ENCODE measurements at regions not wholly inside any gene's neighbourhood (a gene's known extent, or its start where the extent isn't known, plus 50 kb on each side); places are given as distances from the start of the nearest gene placed in this dataset.

DNA sequence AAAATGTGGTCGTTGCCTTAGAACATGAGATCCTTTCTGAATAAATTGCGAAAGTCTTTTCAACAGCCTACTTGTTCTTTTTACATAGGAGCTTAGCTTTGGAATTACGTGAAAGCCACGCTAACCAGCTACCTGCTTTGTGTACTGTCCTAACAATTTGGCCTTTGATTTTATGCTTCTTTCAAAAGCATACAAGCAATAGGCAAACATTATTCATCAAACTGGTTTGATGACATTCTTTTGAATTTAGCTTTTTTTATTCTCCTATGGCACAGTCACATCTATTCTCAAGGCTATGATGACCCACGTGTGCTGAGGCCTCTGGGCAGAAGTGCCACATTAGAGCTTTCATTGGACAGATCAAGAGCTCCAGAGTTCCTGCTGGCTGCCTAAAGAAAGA lies 178.0 kb upstream of the DPT start:
- no peak for DNase-seq (ENCODE audit: low read depth)
- TF ChIP-seq, protein P1, sequence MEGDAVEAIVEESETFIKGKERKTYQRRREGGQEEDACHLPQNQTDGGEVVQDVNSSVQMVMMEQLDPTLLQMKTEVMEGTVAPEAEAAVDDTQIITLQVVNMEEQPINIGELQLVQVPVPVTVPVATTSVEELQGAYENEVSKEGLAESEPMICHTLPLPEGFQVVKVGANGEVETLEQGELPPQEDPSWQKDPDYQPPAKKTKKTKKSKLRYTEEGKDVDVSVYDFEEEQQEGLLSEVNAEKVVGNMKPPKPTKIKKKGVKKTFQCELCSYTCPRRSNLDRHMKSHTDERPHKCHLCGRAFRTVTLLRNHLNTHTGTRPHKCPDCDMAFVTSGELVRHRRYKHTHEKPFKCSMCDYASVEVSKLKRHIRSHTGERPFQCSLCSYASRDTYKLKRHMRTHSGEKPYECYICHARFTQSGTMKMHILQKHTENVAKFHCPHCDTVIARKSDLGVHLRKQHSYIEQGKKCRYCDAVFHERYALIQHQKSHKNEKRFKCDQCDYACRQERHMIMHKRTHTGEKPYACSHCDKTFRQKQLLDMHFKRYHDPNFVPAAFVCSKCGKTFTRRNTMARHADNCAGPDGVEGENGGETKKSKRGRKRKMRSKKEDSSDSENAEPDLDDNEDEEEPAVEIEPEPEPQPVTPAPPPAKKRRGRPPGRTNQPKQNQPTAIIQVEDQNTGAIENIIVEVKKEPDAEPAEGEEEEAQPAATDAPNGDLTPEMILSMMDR (conservative IDR thresholded peaks at IDR 0.05; ENCODE audit: control insufficient read depth, insufficient read depth, low read depth, low read length), result no peak
- H3K4me3 ChIP-seq (ENCODE audit: control insufficient read depth, low read depth, low read length), result no peak overlapping the region

DNA sequence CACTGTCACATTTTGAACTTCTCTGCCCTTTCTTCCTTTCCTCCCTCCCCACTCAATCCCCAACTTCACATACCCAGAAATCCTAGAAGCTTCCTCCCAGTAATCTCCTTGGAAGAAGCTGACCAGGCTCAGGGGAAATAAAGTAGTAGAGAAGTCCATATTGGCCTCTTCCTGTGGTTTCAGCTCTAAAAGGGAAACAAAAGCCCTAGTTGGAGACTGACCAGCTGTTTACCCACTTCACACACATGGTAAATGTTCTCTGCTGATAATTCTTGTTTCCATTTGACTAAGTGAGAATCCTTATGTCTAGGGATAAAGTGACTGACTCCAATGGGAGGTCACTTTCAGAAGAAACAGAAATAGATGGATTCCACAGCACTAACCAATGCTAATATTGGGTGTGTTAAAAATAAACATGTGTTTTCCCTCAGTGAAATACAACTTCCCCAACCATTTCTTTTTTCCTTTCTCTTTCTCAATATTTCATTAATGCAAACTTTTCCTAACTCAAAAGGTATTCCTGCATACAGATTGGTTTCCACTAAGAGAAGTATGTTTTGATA lies 178.9 kb upstream of the DPT start:
- TF ChIP-seq, protein P1 (conservative IDR thresholded peaks at IDR 0.05; ENCODE audit: control insufficient read depth, insufficient read depth, low read depth, low read length), result no peak

DNA sequence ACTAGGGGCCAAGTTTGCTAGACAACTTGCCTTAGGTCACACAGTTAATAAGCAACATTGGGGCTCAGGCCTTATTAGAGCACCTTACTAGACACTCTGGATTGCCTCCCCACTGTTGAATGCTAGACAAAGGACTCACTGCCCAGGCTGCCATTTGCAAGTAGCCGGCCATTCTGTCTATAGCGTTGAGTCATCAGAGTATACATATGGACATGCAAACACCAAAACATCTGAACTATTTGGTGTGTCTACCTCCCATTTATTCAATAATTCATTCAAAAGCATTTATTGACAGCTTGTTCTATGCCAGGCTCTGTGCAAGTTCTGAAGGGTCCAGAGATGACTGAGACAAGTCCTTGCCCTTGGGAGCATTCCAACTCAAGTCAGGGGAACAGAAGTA lies 181.4 kb upstream of the DPT start:
- TF ChIP-seq, protein P1 (conservative IDR thresholded peaks at IDR 0.05; ENCODE audit: control insufficient read depth, insufficient read depth, low read depth, low read length), result no peak
- no peak overlapping the region for H3K4me3 ChIP-seq (ENCODE audit: control insufficient read depth, low read depth, low read length)
- DNase-seq (ENCODE audit: low read depth), result no peak

More for the DNA sequence above, 178.9 kb upstream of the DPT start:
- no peak for DNase-seq (ENCODE audit: low read depth)
- no peak overlapping the region for H3K4me3 ChIP-seq (ENCODE audit: control insufficient read depth, low read depth, low read length)

DNA sequence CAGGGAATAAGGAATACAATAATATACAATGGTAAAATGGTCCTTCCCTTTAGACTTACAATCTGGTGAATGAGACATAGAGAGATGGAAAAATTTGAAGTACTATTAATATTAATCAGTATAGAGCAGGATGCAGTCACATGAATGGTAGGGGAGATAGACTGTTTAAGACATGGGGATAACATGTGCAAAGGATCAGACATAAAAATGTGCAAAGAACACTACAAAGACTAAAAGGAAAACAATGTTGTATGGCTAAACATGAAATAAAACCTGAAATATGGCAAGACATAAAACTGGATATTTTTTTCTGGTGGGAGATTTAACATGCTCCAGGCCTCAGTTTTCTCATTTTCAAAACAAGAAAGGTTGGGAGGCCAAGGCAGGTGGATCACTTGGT lies 182.4 kb upstream of the DPT start:
- TF ChIP-seq, protein P1 (conservative IDR thresholded peaks at IDR 0.05; ENCODE audit: control insufficient read depth, insufficient read depth, low read depth, low read length), result no peak
- no peak for DNase-seq (ENCODE audit: low read depth)
- no peak overlapping the region for H3K4me3 ChIP-seq (ENCODE audit: control insufficient read depth, low read depth, low read length)

DNA sequence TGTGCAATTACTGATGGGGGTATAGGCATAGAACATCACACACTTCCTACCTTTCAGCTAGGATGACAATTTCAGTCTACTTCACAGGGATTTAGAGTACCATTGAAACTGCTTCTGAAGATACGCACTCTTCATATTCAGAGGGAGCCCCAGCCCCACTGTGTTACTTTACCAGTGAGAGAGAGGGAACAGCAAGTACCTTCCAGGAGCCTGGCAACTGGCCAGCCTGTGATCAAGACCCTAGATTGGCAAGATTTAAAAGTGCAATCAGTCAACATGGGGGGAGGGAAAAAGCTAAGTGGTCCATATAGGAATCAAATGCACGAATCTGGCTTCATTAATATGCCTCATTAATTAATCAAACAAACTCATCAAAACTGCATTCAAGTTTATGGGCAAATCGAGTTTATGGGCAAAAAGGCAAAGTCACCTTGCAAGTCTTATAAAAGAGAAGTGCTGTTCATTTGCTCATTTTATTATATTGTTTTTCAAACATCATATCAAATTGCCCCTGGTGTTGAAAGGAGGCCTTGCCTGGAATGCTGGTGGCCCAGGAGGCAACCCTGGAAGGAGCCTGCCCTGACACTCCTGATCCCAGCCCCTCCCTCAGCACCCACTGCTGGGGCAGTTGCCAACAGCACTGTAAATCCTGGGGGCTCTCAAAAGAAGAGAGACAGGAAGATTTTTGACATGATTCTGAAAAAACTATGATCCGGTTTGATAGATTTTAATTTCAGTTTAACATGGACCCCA lies 184.9 kb upstream of the DPT start:
- TF ChIP-seq, protein P1 (conservative IDR thresholded peaks at IDR 0.05; ENCODE audit: control insufficient read depth, insufficient read depth, low read depth, low read length), result no peak
- DNase-seq (ENCODE audit: low read depth), result no peak

DNA sequence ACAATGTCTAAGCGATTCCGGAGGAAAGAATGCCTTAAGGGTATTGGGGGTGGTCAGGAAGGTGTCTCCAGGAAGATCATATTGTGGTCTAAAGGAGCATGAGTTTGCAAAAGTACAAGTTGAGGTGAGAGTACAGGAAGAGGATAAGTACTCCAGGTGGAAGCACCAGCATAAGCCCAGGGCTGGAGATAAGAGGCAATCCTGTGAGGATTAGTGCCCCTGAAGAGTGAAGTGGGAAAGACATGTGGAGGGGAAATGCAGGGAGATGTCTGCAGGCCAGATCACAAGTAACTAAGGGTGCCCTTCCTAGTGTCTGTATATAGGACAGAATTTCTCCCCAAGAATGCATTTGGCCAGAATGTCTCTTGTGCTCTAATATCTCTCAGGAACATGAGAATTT lies 188.3 kb upstream of the DPT start:
- TF ChIP-seq, protein P1 (conservative IDR thresholded peaks at IDR 0.05; ENCODE audit: control insufficient read depth, insufficient read depth, low read depth, low read length), result no peak
- no peak overlapping the region for H3K4me3 ChIP-seq (ENCODE audit: control insufficient read depth, low read depth, low read length)

More for the DNA sequence above, 184.9 kb upstream of the DPT start:
- H3K4me3 ChIP-seq (ENCODE audit: control insufficient read depth, low read depth, low read length), result no peak overlapping the region

More for the DNA sequence above, 188.3 kb upstream of the DPT start:
- no peak for DNase-seq (ENCODE audit: low read depth)
